HG03159 (cell line): ENCODE measurements at regions not wholly inside any gene's neighbourhood (a gene's known extent, or its start where the extent isn't known, plus 50 kb on each side); places are given as distances from the start of the nearest gene placed in this dataset.
"Not testable (repeated sequence)": the region's sequence is repeated elsewhere in the genome, so short reads cannot be mapped to it uniquely, and the experiment has no call there.

Experiments
- ATAC-seq: cut with Tn5 transposase; IDR thresholded peaks from one replicate; pipeline ENCODE4 v1.9.1; 2021; ENCODE audit warnings: mild to moderate bottlenecking, moderate library complexity; ENCODE audit not compliant: unreplicated experiment

- no peak for ATAC-seq
Observed at GRCh38 chr7:114293289-114294012, 121.2 kb upstream of the FOXP2 start.

DNA sequence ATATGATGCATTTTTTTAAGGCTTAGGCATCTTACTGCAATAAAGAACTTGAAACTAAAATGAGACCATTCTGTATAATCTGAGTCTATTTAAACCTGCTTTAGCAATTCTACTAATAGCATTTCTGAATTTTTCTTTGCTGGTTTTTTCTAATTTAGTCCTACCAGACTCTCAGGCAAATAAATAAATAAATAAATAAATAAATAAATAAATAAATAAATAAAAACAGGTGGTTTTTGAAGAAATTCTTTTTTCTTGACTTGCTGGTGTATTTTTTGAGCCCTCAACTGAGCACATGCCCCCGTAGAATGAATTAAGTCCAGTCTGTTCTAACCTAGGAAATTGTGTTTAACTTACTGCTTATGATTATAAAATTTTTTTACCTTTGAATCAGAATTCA lies 134.7 kb upstream of the FOXP2 start:
- no peak for ATAC-seq

- no peak for ATAC-seq
Observed at GRCh38 chr7:114273218-114273617, 141.4 kb upstream of the FOXP2 start.

DNA sequence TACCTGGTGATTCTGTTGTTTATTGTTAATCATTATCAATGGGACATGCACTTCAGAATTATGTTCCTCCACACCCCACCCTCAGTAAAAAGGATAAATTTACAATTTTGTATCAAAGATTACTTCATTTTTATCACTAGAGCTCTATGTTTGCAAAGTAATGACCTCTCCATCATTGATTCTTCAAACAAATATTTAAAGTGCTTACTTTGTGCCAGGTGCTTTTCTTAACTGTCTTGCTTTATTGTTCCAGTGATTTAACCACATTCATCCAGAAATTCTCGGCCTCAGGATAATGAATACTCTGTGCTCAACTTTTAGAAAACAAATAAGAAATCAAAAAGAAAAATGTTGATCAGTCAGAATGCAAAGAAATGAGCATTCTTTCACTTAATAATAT lies 144.9 kb upstream of the FOXP2 start:
- no peak for ATAC-seq

DNA sequence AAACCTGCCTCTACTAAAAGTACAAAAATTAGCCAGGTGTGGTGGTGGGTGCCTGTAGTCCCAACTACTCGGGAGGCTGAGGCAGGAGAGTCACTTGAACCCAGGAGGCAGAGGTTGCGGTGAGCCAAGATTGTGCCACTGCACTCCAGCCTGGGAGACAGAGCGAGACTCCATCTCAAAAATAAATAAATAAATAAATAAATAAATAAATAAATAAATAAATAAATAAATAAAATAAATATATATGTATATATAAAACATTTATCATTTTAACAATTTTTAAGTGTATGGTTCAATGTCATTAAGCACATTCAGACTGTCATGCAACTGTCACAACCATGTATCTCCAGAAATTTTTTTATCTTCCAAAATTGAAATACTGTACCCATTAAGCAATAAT lies 147.1 kb upstream of the FOXP2 start:
- ATAC-seq = not testable (repeated sequence)

DNA sequence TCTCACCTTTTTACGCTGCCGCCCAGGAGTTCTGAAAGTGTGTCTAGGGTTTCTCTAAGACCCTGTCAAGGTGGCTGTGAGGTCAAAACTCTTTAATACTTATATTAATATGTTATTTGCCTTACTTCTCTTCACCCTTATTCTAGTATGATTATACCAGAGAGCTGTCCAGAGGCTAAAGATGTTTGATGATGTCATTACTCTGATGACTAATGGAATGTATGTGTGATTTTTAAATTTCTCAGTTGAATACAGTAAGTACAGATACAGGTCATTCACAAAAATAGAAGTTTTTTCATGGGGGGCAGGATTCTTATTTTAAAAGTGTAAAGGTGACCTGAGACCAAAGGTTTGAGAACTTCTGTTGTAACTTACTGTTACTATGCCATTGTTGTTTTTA lies 150.6 kb upstream of the FOXP2 start:
- no peak for ATAC-seq

GRCh38 chr7:114263219-114263618 lies 151.4 kb upstream of the FOXP2 start:
- no peak for ATAC-seq

DNA sequence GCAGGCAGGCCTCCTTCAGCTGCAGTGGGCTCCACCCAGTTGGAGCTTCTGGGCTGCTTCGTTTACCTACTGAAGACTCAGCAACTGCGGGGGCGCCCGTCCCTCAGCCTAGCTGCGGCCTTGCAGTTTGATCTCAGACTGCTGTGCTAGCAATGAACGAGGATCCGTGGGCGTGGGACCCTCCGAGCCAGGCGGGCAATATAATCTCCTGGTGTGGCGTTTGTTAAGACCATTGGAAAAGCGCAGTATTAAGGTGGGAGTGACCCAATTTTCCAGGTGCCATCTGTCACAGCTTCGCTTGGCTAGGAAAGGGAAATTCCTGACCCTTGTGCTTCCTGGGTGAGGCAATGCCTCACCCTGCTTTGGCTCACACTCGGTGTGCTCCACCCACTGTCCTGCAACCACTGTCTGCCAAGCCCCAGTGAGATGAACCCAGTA lies 159.2 kb upstream of the FOXP2 start:
- no peak for ATAC-seq

DNA sequence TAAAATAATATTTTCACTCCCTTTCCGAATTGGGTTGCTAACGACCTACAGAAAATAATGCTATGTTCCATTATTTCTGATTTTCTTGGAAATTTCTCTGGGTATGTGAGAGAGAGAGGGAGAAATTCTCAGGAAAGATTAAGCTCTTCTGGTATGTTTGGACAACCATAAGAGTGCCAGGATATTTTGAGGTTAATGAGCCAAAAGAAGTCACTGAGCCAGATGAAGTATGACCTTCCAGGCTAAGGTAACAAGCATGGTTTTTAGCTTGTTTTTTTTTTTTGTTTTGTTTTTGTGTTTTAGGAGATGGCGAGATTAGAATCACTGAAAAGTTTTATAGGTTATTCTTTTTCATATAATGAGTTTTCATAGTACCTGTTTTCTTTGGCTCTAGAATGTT lies 171.0 kb upstream of the FOXP2 start:
- ATAC-seq = no peak

- no peak for ATAC-seq
Observed at GRCh38 chr7:114242992-114243507, 171.6 kb upstream of the FOXP2 start.

DNA sequence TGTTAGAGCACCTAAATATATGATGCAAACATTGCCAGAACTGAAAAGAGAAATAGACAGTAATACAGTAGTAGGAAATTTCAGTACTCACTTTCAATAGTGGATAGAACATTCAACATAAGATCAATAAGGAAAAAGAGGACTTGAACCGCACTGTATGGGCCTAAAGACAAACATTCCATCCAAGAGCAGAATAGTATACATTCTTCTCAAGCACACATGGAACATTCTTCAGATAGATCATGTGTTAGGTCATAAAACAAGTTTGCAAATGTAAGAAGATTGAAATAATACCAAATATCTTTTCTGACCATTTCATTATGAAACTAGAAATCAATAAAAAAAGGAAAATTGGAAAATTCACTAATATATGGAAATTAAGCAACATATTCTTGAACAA lies 185.4 kb upstream of the FOXP2 start:
- ATAC-seq = no peak

GRCh38 chr7:114225784-114226183 lies 188.8 kb upstream of the FOXP2 start:
- no peak for ATAC-seq

- no peak for ATAC-seq
Observed at GRCh38 chr7:114218283-114218682, 196.3 kb upstream of the FOXP2 start.

DNA sequence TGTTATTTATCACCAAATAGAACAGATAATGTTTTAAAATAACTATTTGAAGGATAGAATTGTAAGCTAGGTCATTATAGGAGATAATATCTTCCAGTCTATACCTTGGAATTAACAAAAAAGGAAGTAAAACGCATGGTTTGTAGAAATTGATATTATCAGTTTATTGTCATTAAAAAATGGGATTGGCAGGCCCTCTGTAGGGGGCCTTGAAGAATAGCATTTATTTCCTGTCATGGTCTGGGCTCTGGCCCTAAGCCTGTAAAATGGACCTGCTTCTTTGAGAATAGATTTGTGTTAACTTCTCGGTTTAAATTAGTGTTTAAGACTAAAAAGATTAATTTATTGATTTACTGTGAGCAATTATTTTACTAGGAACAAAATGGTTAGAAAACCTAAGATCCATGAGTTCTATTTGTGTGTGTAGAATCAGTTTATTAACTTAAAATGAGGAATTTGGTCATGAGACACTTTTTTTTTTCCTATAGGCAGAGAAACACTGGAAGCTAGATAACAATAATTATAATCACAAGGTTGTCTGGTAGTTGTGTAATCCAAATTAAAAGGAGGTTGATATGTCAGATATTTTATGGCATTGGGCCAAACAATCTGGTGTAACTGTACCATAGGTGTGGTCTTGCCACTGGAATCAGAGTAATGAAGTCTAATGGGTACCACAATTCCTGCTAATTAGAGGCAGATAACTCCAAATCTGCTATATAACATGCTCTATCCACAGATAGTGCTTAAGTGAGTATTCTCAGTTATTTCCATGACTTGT lies 197.4 kb upstream of the FOXP2 start:
- ATAC-seq = no peak

DNA sequence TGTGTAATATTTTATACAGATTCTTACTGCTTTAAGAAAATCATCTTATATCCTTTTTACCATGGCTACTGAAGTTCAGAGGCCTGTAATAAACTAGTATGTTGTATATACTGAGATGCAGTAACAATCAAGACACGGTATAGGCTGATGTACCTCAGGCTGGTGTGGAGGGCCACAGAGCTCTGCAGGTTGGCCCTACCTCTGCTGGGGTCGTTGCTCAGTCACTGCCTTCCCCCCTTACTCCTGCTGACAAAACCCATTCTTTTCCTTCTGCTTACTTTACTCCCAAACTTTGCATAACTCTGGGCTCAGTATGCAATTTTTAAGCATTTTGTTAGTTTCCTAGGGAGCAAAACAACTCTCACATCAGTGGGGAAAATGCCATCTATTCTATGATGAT lies 200.1 kb upstream of the FOXP2 start:
- ATAC-seq = no peak

- ATAC-seq = no peak
Observed at GRCh38 chr7:114212721-114213429, 201.7 kb upstream of the FOXP2 start.

DNA sequence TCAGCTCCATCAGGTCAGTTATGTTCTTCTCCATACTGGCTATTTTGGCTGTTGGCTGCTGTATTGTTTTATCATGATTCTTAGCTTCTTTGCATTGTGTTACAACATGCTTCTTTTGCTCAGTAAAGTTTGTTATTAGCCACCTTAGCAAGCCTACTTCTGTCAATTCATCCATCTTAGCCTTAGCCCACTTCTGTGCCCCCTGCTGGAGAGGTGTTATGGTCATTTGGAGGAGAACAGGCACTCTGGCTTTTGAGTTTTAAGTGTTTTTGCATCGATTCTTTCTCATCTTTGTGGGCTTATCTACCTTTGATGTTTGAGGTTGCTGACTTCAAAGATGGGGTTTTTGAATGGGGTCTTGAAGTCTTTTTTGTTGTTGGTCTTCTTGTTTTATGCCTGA lies 204.6 kb upstream of the FOXP2 start:
- no peak for ATAC-seq

- no peak for ATAC-seq
Observed at GRCh38 chr7:114206688-114207087, 207.9 kb upstream of the FOXP2 start.

- no peak for ATAC-seq
Observed at GRCh38 chr7:114196517-114196916, 218.1 kb upstream of the FOXP2 start.

- no peak for ATAC-seq
Observed at GRCh38 chr7:114190387-114190786, 224.2 kb upstream of the FOXP2 start.

- no peak for ATAC-seq
Observed at GRCh38 chr7:114183311-114184088, 231.1 kb upstream of the FOXP2 start.
